HPDE6-E6E7 (cell line): ENCODE measurements at regions not wholly inside any gene's neighbourhood (a gene's known extent, or its start where the extent isn't known, plus 50 kb on each side); places are given as distances from the start of the nearest gene placed in this dataset.
"Not testable (repeated sequence)": the region's sequence is repeated elsewhere in the genome, so short reads cannot be mapped to it uniquely, and the experiment has no call there.

Source experiments
- DNase-seq: peaks from one replicate; pipeline ENCODE4 v3.0.0; 2011; ENCODE audit warnings: missing footprints; ENCODE audit errors: extremely low spot score

DNA sequence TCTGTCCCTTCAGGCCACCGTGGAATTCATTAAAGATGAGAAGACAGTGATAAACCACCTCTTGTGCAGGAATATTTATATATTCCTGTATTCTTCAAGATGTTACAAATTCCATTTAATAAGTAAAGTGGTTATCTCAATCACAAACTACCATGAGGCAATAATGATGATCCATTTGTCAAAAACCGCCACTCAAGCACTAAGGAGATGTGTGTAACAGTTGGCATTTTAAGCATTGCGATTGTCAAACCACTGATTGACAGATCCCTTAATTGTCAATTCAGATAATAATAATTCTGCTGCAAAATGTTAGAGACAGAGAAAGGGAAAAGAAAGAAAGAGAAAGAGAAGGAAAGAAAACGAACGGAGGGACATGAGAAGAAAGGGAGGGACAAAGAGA lies 476.1 kb upstream of the RBFOX1 start:
- DNase-seq: no peak

DNA sequence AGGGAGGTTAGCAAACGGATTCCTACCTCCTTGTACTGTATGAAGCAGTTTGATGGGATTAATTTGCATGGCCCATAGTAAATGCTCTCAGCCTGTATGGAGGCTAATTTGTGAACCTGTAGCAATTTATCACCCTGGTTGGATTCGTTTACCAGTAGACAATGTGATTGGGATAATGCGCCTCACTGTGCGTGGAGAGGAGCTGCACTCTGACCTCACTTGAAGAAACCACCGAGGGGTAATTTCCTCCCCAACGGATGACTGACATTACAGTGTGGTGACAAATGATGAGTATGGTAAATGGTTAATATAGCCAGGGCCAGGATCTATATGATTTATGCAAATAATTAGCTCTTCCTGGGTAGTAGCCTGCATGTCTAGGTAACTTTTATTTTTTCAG lies 479.1 kb upstream of the RBFOX1 start:
- no peak for DNase-seq

DNA sequence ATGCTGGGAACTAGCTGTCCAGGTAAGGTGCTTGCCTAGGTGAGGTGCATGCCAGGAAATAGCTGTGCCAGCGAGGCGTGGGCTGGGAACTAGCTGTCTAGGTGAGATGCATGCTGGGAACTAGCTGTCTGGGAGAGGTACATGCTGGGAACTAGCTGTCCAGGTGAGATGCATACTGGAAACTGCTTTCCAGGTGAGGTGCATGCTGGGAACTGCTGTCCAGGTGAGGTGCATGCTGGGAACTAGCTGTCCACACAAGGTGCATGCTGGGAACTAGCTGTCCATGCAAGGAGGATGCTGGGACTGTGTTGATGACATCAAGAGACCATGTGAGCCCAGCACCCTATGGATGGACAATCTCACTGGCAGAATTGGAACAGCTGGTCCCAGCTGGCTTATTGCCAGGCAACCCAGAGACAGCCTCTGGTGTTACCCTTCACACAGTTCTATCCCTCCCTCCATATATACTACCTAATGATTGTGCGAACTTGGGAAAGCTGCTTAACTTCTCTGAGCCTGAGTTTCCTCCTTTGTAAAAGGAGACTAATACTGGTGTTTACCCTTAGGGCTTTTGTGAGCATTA lies 479.9 kb upstream of the RBFOX1 start:
- DNase-seq: no peak

DNA sequence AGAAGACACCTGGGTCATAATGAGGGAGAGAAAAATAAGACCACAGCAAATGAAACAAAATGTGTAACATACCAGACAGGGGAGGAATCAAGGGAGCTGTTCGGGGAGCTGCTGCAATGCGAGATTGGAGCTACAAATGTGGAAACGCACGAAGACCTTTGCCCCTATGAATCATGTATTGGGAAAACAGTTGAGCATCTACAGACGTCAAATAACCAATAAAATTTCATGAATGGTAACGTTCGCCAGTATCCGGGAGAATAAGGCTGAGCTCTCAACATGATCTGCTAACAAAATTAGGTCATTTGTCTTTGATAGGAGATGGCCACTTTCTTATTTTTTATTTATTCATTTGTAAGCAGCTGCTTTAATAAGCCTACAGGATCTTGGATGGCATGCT lies 486.2 kb upstream of the RBFOX1 start:
- no peak for DNase-seq

DNA sequence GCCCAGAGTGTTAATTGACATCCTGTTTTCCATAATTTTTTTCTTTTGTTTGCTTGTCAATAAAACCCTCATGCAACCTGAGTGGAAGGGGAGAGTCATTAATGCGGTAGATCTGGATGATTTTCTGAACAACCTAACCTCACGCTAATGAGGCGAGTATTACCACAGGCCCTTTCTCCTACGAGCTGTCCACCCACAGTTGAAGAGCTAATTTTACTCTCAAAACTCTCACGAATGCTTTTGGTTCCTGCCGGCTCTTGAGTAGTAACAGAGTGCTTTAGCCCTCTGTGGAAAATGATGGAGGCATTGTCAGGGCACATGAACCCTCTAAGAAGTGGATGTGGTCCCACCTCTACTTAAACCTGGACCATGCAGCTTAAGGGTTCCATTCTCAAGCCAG lies 491.3 kb upstream of the RBFOX1 start:
- DNase-seq: no peak

DNA sequence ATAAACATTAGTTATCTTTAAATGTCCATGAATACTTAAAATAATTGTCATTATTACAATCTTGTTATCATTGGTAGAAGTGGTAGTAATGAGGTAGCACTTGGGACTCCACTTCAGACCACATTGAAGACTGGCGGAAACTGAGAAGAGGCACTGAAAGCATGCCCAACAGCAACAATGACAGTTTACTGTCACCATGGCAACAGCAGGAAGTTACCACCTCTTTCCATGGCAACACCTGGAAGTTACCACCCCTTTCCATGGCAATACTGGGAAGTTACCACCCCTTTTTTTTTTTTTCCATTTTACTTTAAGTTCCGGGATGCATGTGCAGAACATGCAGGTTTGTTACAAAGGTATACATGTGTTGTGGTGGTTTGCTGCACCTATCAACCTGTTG lies 494.9 kb upstream of the RBFOX1 start:
- DNase-seq: no peak

DNA sequence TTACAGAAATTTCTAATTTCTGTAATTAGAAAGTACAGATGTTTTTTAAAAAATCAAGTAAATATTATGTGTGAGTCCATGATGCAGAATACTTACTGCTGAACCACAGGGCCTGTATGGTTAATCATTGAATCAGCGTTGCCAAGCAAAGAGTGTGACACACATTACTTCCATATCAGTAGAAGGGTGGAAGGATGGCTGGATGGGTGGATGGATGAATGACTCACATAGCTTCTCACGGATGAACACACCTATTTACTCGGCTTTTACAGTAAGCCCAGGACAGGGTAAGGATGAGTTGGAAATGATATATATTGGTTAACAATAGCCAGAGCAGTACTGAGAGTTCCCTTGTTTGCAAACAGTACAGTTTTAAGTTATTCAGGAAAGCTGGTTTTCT lies 495.9 kb upstream of the RBFOX1 start:
- DNase-seq: no peak

DNA sequence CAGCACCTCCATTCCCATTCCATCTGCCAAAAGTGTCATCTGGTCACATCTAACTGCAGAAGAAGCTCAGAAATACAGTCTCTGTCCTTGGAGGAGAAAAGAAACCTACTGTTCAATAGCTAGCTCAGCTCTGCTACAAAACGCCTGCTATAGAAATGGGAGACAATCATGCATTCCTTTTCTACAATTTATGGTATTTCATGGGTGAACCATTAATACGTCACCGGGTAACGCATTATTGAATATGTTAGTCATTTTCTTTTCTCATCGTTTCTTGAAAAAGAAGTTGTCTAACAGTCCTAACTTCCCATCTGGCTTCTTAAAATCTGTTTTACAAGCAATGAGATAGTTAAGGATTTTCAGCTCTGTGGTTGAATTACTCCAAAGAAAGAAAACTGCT lies 496.7 kb upstream of the RBFOX1 start:
- DNase-seq: no peak

DNA sequence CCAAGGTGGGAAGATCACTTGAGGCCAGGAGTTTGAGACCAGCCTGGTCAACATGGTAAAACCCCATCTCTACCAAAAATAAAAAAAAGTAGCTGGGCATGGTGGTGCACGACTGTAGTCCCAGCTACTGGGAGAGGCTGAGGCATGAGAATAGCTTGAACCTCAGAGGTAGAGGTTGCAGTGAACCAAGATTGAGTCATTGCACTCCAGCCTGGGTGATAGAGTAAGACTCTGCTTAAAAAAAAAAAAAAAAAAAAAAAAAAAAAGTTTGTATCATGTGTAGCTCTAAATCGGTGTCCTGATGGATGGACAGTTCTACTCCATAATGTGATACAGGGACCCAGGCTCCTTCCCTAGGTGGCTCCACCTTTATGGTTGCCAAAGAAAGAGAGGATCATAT lies 497.1 kb upstream of the RBFOX1 start:
- no peak for DNase-seq

DNA sequence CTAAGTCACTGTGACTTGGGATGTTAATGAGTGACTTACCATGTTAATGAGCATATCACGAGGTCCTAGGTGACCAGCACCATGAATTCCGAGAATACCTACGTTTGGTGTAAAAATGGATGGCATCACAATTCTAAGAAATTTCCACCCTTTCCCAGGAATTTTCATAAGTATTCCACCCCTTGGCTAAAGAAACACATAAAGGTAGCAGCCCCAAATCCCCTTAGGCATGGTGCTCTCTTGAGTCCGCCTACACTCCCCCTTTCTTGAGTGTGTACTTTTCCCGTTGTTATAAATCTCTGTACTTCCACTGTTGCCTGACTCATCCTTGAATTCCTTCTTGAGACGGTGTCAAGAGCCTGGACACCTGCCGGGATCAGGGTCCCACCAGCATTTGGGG lies 504.0 kb upstream of the RBFOX1 start:
- DNase-seq: no peak

DNA sequence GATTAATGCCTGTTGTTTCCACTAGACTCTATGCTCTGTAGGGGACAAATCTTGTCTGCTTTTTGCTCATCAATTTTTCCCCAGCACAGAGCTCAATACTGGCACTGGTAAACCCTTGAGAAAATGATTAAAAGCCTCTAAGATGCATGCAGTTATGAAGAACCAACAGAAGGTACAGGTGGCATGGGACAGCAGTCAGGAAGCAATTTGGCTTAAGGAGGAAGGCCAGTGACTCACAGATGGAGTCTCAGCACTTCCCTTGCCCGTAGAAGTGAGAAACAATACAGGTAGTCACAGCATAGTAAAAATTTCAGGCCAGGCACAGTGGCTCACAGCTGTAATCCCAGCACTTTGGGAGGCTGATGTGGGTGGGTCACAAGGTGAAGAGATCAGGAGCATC lies 504.7 kb upstream of the RBFOX1 start:
- no peak for DNase-seq

DNA sequence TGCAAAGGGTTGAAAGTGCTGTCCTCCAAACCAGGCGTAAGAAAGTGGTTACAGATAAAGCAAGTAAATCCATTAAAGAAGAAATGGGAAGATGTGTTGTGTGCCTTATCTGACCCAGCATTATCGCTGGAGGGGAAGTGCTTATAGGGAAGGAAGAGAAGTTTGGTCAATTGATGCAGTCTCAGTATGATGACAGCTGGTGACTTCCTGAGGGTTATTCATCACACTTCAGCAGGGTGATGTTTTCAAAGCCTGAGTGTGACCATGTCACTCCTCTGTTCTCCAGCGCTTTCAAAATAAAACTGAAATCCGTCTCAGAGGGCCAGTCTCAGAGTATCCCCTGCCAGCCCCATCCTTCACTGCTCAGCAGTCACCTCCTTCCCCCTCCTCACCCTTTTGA lies 505.4 kb upstream of the RBFOX1 start:
- no peak for DNase-seq

DNA sequence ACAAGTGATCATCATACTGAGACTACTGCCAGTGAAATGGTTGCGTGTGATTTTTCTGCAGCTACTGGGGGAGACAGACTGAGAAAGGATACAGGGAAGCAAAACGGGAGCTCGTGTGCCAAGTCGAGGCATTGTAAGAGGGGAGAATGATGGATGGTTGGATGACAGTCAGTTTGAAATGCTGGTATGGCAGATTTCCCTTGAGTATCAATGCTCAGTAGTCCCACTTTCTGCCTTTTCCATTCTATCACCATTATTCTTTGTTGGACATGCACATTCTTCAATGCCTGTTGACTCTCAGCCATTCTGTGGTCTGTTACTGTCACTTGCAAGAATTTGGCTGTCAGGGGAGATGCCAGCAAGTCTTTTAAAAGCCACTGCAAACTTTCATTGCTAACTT lies 510.6 kb upstream of the RBFOX1 start:
- DNase-seq: no peak

DNA sequence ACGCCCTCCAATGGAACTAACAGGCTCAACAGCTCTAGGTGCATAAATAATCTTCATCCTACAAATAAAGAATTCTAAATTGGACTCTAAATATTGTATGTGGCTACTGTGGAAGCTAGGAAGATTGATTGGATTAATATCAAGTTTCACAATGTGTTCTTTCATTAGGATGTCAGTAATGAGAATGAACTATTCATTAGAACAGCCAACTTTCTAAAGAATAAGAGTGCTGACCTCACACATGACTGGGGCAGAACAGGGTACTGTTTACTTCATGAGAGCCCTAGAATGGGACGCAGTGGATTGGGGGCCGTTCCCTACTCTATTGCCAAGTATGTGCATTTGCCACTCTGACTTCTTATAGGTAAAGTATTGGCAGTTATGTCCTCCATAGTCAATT lies 528.2 kb upstream of the RBFOX1 start:
- no peak for DNase-seq

DNA sequence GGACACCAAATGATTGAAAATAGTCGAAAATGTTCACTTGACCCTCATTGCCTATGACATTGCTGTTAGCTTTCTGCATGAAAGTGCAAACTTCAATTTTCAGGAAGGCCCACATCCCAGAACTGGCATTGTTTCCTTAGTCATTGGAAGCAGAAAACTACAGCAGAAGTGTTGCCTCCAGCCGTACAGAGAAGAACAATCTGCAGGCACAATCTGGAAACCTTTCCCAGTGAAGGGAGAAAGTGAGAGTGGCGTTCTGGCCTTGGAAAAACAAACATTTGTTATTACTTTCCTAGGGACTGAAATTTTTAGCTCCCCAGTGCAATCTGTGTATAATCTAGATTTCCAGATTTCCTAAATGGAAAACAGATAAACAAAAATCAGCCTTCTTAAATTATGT lies 529.5 kb upstream of the RBFOX1 start:
- no peak for DNase-seq

DNA sequence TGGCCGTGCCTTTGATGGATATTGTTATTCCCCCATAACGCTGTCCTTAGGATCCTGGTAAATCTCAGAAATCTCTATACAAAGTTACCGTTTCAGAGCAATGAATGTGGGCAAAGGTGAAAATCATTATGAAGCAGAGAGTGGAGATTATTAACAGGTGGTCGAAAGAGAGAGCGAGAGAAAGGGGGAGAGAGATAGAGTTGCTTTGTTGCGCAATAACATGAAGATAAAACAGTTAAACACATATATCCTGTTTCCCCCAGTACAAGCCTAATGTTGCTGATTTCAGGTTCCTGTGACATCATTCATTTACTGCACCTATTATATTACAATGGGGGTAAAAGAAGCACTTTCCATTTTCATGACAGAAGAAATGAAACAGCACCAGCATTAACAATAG lies 535.4 kb upstream of the RBFOX1 start:
- DNase-seq: no peak

DNA sequence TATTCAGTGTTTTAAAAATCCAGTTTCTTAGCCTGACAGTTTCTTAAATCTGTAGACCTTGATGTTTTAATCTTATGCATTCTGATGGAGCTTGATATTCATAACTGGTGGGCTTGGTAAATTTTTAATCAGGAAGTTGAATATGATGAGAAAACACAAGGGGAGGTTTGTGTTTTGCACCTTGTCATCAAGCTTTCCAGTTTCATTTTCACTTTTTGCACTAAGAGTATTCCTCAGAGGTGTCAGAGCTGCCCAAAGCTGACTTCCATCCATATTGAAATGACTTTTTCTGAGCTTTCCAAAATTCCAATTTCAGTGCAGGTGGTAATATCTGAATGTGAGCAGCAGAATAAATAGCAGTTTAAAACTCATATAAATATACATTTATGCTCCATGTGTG lies 555.0 kb upstream of the RBFOX1 start:
- no peak for DNase-seq

DNA sequence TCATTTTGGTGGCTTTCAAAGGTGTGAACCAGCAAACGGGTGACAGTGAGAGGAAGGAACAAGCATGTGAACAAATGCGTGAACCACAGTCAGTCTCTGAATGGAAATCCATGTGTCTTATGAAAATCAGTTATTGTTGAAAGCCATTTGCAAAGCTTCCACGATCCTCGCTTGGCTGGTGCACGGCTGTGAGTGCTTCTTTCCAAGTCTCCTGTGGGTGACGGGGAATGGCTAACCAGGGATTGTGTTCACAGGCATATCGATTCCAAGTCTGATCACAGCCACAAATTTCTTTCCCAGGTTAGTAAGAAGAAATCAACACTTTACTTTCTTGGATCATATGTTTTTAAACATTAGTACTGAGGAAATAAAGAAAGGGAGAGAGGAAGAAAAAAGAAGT lies 556.9 kb upstream of the RBFOX1 start:
- DNase-seq: no peak

DNA sequence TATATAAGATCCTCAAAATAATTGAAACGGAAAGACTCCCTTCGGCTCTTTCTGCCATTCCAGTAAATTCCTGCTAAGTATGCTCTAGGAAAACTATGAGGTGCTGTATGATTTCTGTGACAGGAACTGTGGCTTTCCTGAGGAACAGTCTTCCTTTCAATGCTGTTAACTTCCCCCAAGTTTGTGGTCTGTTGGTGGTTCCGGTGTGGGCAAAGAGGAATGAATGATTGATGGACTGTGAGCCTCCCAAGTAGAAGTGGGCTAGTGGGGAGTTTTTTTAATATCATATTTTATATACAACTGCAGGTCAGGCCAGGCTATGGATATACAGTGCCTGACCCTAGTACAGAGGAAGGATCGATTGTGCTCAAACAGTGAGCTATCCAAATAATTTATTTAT lies 560.7 kb upstream of the RBFOX1 start:
- DNase-seq: no peak

DNA sequence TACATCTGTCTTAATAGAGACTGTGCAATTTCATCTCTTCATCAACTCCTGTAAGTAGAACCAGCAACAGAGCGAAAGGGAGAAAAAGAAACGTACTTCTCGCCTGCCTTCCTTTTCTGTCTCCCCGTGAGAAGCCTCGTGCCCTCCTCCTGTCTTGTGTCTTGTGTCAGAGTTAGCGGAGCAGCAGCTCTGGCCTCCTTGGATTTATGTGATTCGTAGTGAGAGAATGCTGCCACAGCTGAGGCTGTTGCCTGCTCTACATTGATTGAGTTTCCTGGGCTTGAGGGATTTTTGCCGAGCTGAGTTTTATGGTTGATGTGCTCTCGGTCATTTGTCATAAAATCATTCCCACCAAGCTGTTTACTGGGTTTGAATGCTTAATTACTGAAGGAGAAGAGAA lies 579.1 kb upstream of the RBFOX1 start:
- no peak for DNase-seq

DNA sequence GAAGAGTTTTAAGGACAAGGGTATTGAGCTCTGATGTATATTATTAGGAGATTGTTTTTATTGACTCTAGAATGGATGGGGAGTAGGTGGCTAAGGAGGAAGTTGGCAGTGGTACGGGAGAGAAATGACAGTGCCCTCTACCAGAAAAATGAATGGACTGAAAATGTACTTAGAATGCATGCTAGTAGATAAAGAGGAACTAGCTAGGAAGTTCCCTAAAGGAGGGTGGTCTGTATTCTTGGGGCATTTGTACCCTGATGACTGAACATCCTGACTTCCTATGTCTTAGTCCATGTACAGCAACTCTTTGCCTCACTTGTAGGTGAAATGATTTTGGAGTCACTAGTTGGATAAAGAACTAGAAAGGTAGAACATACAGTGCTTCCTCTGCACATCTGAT lies 581.5 kb upstream of the RBFOX1 start:
- no peak for DNase-seq

DNA sequence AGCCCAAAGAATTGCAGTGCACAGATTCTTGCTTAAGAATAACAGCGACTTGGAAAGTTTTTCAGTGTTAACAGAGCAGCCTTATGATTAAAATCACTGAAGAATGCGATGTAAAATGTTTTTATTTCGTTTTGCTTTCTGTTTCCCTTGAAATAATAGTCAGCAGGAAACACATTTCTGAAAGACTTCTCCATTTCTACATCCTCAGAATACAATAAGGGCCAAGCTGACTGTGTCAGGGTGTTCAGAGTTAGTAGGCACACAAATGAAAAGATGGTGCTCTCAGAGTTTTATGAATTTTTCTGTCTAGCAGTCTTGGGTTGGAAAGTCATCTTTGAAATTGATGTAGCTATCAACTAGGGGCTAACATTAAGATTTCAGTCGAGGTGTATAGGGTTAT lies 582.9 kb upstream of the RBFOX1 start:
- DNase-seq: no peak

DNA sequence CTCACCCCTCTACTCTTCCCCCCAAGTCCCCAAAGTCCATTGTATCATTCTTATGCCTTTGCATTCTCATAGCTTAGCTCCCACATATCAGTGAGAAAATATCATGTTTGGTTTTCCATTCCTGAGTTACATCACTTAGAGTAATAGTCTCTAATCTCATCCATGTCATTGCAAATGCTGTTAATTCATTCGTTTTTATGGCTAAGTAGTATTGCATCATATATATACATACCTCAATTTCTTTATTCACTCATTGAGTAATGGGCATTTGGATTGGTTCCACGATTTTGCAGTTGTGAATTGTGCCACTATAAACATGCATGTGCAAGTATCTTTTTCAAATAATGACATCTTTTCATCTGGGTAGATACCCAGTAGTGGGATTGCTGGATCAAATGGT lies 596.3 kb upstream of the RBFOX1 start:
- not testable (repeated sequence) for DNase-seq

DNA sequence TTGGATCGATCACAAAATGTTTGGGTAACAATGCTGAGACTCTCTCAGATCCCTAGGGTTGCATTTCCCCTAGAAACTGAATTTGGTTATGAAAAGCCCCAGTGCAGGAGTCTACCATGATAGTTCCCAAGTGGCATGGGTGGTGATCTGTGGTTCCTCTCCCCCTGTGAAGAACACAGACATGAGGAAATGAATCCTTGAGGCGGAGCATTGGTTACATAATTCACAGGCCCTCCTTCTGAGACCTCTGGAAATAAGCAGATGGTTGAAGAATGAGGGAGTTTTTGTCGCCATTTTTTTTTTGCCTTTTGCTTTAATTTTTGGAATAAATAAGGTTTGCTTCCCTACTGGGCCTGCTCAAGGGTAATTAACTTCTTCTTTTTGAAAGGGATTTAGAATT lies 597.0 kb upstream of the RBFOX1 start:
- DNase-seq: no peak

DNA sequence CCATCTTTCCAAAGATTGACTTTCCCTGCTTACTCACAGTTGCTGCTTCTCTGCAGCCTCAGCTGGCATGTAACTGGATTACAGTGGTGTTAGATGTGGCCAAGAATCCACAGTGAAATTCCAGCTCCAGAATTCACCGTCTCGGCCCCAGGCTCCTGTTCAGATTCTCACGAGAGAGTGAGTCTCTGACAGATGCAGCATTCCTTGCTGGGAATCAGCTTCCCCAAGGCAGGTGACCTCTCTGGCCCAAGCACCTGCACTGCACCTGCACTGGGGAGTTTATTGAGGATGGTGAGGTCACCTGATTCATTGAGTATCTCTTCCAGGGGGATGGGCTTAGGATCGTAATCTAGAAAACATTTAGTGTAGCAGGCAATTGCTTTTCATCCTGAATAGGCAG lies 600.5 kb upstream of the RBFOX1 start:
- no peak for DNase-seq
